ENCODE measurements at regions not wholly inside any gene's neighbourhood (a gene's known extent, or its start where the extent isn't known, plus 50 kb on each side); places are given as distances from the start of the nearest gene placed in this dataset.

DNA sequence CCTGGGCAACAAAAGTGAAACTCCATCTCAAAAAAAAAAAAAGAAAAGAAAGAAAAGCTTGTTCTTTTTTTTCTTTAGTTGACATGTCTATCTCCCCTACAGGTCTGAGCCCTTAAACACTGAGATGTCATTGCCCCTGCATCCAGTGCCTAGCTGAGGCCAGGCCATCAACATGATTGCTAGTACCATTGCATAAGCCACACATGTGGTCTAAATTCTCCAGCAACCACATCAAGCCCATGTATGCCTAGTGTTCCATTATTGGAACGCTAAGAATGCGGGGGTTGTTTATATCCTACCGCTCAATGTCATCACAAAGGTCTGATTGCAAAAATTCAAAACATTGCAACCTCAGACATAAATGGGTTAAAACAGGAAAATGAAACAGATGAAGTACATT lies 62.7 kb downstream of the NPTX2 start:
- no peak for DNase-seq (ENCODE audit: low read depth)

DNA sequence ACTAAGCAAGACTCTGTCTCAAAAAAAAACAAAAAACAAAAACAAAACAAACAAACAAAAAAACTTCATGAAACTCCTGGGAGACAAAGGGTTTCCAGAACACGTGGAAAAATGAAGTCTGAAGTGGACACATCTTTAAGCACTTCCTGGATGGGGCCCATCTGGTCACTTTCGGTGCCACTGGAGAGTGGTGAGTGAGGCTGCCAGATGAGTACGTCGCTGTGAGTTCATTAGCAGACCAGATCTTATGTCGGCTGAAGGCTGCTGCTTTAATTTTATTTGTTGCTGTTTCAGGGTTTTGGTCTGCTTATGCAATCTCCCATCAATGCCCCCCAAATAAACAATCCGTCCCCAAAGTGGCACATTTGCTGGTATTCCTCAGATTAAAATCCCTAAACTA lies 64.4 kb downstream of the NPTX2 start:
- DNase-seq (ENCODE audit: low read depth), result no peak

DNA sequence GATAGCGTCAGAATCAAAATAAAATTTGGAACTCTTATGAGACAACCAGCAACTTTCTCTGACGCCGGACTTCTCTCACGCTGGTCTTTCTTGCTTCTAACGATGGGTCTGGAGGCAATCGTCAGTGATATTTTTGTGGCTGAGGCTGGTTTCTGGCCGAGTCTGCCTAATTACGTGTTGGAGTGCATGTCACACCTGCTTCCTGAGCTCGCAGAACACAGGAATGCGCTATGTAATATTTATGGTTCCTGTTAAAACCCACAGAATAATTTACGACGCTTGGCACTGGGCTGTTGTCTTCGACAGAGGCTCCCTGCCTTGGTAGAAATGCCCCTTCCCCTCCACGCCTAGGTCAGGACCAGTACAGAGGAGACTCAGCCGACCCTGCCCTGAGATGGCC lies 64.9 kb downstream of the NPTX2 start:
- no peak for DNase-seq (ENCODE audit: low read depth)

DNA sequence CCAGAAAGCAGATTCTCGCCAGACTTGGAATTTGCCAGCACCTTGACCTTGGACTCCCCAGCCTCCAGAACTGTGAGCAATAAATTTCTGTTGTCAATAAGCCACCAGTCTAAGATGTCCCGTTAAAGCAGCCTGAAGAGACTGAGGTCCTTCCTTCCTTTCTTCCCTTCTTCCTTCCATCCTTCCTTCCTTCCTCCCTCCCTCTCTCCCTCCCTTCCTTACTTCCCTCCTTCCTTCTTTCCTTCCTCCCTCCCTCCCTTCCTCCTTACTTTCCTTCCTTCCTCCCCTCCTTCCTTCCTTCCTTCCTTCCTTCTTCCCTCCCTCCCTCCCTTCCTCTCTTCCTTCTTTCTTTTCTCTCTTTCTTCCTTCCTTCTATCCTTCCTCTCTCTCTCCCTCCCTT lies 66.4 kb downstream of the NPTX2 start:
- DNase-seq (ENCODE audit: low read depth), result no peak

DNA sequence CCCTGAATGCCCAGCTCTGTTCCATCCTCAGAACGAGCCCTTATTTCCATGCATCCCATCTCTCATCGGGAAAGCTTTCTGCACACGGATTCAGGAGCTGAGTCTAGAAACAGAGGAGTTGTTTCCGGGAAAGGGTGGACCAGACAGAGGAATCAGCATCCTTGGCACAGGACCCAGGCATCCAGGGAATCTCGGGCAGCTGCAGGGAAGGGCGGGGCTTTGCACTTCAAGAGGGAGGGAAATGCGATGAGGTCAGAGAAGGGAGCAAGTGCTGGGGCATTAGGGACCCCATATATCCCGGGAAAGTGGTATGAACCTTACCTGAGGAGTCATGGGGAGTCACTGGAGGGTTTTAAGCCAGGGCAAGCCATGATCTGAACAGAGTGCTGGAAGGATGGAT lies 68.5 kb downstream of the NPTX2 start:
- no peak for DNase-seq (ENCODE audit: low read depth)

DNA sequence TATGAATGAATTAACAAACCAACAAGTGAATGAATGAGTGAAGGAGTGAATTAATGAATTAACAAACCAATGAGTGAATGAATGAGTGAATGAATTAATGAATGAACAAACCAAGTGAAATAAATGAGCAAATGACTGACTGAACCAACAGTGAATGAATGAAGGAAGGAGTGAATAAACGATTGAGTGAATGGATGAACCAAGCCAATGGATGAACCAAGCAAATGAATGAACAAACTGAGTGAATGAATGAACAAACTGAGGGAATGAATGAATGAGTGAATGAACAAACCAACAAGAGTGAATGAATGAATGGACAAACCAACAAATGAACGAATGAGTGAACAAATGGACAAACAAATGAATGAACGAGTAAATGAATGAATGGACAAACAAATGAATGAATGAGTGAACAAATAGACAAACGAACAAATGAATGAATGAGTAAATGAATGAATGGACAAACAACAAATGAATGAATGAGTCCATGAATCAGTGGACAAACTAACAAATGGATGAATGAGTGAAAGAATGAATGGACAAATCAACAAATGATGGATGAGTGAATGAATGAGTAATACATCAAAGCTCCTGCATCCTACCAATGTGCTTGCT lies 69.5 kb downstream of the NPTX2 start:
- peak; percentile 1 for DNase-seq (ENCODE audit: low read depth)

DNA sequence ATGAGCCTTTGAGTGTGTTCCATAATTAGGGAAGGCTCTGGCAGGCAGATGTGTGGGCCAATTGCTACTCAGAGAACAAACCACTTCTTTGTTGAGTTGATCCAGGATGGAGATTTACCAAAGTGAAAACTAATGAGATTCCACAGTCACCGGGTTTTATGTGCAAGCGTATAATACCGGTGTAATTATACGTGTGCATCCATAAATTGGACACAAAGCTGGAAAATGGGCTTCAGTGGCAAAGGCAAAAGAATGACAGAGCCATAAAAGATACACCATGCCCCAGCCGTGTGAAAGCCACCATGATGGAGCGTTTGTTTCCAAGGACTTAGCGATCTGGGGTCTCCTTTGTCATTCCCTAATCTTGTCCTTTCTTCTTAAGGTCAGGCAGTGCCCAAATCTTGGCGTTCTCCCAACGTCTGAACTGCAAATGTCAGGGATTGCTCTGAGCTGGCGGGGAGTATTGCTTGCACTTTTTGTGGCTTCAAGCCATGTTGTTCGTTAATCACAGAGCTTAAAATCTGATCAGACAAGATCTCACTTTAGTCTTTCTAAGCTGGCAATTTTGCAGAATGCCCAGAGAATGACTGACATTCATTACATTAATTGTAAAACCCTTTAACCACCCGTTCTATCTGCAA lies 70.1 kb downstream of the NPTX2 start:
- DNase-seq (ENCODE audit: low read depth), result no peak

DNA sequence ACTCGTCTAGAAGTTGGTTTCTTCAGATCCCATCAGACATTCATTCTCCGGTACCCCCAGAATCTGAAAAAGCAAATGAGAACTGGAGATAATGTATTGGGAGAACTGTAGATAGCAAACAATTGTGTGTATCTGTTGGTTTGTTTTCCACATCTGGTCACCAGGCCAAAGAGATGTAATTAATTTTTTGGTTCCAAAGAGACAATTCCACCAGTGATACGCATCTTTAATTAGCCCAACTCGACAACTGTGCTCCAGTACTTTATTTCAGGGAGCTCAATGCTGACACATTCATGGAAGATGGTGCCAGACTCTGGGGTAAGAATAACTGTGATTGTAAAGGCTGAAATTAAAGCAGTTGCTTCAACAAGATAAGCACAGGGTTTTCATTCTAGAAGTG lies 74.5 kb downstream of the NPTX2 start:
- DNase-seq (ENCODE audit: low read depth), result no peak

DNA sequence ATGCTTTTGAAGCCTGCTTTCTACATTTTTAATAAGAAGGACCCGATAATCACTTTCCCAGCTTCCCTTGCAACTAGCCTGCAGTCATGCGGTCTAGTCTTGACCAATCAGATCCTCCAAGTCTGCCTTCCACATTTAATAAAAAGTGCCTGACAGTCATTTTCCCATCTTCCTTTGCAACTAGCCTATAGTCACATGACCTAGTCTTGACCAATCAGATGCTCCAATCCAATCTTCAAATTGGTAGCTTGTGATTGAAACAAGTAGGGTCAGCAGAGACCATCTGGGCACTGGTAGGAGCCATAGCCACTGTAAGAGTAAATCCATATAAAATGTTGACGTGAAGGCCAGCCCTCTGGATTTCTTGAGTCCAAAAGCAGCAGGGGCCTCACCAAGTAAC lies 80.0 kb downstream of the NPTX2 start:
- no peak for DNase-seq (ENCODE audit: low read depth)

DNA sequence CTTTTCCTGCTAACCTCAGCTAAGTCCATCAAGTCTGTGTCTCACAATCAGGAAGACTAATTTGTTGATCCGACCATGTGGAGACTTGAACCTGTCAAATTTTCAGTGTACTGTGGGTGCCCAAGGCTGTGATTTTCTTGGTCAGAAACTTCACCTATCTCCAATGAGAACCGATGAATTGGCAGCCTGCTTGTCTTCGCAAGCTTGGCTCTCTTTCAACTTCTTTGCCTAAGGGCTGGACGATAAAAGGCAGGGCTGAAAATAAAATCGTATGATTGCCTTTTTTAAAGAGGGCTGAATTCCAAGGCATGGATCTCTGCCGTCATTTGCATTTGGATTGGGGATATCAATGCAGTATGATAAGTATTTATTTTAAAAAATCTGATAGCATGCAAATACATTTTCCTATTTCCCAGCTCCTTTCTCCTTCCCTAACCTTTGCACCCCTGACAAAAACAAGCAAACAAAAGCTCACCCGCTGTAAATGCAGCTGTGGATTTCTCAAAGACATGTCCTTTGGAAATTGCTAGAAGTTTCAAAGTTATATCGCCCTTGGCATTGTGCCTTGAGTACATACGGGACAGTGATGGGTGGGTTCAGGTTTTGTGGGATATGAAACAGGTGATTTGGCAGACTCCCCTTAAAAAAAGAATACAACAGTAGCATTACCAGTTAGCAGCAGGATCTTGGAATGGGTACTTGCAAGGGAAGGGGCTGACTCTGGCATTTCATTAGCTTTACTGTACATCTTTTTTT lies 80.6 kb downstream of the NPTX2 start:
- DNase-seq (ENCODE audit: low read depth), result no peak

DNA sequence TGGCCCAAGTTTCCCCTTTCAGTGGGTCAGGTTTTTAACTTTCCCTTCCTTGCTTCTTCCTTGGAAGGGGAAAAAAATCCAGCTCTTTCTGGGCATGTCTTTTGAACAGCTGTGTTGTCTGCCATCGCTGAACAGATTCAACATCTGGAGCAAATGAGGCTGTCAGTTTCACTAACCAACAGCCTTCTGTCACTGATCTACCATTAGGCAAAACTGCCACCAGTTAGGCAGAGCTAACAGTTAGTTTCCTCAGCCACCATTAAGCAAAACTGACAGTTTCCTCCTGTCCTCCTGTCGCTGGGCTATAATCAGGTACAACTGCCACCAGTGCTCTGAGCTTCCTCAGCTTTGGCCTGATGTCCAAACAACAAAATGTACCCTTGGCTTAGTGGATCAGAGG lies 81.9 kb downstream of the NPTX2 start:
- DNase-seq (ENCODE audit: low read depth), result no peak

DNA sequence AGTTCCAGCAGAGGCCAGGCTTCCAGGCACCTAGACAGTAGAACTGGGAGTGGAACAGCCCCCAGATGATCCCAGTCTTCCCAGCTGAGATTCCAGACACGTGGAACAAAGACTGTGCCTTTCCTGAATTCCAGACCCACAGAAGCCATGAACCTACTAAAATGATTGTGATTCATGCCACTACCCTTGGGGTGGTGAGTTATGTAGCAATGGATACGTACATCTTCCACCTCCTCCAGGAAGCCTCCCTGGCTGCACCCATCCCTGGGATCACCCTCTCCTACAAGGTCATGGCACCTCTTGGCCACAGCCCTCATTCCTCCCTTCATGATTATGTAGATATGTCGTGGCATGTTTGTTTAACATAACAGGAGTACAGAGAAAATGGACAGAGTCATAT lies 83.4 kb downstream of the NPTX2 start:
- no peak for DNase-seq (ENCODE audit: low read depth)

DNA sequence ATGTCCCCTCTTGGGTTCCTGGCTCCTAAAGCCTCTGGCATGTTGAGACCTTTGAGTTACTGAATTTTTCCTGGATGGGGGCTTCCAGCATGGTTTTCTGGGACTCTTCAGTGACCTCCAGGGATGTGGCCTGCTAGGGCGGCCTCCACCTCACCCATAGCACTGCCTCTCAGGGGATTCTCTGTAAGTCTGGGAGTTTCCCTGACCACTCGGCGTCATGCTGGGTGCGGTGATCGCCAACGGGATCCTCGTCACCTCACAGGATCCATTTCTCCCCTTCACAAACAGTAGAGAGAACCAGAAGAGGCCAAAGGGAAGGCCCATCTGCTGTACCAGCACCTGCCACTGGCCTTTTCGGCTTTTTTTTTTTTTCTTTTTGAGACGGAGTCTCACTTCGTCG lies 84.3 kb downstream of the NPTX2 start:
- DNase-seq (ENCODE audit: low read depth), result no peak

DNA sequence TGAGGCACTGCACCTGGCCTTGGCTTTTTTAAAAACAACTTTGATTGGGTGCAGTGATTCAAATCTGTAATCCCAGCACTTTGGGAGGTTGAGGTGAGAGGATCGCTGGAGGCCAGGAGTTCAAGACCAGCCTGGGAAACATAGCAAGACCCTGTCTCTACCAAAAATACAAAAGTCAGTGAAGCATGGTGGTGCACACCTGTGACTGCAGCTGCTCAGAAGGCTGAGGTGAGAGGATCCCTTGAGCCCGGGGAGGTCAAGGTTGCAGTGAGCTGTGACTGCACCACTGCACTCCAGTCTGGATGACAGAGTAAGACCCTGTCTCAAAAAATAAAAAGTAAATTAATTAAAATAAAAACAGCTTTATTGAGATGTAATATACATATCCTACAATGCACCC lies 84.9 kb downstream of the NPTX2 start:
- no peak for DNase-seq (ENCODE audit: low read depth)

DNA sequence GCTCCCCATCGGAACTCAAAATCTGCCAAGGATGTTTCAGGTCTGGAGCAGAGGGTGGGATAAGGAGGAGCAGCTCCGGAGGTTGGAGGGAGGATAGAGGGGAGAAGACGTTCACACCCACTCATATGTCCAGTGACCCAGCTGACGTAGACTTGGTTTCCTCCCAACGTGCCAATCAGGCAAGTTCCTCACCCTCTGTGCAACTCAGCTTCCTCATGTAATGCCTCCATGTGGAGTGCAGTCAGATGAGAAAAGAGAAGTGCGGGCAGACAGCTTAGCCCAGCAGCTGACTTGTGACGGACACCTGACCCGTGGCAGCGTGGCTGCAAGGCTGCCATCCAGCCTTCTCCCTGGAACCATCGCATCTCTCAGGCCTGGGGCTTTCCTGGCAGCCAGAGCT lies 86.8 kb downstream of the NPTX2 start:
- DNase-seq (ENCODE audit: low read depth), result no peak

DNA sequence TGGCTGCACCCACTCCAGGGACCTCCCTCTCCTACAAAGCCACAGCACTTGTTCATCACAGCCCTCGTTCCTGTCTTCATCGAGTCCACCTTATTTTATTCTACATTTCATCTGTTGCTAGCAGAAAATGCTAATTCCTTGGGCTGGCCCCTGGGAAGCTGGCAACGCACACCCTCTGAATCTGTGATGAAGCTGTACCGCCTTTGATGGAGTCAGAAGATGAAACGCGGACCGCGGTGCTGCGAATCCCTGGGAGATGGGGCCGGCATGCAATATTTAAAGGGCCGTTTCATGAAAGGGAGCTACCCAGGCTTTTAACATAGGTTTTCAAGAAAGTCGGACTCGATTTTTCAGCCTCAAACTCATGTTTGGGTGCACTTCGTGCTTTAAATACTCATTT lies 88.5 kb downstream of the NPTX2 start:
- DNase-seq (ENCODE audit: low read depth), result no peak

DNA sequence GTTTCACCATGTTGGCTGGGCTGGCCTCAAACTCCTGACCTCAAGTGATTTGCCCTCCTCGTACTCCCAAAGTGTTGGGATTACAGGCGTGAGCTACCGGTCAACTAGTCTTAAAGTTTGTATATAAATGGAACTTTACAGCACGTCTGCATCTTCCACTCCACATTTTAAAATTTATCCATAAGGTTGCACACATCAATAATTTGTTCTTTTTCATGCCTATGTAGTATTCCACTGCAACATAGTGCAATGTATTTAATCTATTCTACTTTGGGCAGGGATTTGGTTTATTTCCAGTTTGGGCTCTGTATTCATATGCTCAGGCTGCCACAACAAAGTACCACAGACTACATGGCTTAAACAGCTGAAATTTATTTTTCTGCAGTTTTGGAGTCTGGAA lies 90.0 kb downstream of the NPTX2 start:
- no peak for DNase-seq (ENCODE audit: low read depth)

DNA sequence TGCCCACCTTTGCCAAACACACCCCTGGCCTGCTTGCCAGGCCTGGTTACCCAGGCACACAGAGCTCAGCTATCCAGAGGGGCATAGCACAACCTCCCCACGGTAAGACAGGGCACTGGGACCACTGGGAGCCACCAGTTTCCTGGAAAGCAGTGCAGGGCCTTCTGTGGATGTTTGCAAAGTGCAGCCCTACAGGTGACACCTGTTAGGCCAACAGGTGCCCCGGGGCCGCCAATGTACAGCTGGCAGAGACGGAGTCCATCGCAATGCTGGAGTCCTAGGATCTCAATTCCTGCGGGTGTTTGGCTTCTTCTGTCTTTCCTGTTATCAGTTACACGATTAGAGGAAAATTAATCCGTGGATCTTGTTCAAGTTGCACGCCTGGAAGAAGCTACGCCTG lies 94.9 kb downstream of the NPTX2 start:
- no peak for DNase-seq (ENCODE audit: low read depth)

DNA sequence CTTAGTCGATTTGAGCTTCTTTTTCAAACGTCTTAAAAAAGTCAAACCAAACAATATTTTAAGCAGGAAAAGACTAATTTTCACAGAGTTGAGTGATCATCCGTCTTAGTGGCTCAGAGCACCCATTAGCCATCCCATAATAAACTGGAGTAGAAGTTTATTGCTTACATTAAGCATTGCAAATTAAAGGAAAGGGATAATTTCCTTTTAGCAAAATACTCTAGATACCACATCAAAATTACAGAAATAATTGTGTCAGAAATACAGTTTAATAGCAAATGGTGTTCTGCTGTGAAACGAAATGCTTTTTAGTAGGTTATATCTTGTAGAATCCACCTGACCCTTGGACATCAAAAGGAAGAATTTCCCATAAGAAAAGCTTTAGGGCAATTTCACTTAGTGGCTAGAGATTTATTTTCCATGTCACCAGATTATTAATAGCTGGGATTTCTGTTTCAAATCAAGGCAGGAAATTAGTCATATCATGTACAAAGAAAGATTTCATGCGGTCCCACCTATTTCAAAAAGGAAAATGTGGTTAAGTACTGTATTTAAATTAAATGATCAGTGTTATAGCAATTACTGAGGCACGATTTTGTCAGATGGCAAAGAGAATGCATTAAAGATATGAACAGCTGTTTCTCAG lies 96.2 kb downstream of the NPTX2 start:
- DNase-seq (ENCODE audit: low read depth), result no peak

DNA sequence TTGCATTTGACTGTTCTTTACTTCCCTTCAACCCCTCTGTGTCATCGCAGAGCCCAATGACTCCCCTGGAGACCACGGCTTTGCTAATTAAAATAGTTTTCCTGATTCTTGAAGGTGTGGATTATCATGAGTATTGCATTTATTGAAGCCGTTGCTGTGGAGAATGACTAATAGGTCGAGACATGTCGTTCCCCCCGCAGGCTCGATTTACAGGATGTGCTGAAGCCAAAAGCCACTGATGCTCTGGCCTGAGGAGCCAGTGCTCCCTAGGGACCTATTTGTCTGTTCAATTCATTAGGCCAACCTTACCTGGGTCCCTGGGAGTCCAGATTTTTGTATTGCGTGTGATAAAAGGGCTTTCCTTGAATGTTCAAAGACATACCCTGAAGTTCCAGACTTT lies 102.3 kb downstream of the NPTX2 start:
- no peak for DNase-seq (ENCODE audit: low read depth)

DNA sequence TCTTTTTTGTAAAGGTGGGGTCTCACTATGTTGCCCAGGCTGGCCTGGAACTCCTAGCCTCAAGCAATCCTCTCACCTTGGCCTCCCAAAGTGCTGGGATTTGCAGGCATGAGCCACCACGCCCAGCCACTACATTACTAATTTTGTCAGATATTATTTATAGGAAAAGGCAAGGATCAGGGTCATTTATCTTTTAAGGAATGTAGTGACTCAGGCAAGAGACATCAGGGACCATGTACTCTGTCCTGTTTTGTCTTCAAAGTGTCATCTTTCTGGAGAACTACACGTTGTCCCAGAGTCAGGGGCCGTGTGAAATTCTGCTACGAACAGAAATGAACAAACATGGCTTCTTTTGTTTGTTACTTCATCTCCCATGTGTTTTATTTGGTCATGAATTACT lies 105.3 kb downstream of the NPTX2 start:
- no peak for DNase-seq (ENCODE audit: low read depth)

DNA sequence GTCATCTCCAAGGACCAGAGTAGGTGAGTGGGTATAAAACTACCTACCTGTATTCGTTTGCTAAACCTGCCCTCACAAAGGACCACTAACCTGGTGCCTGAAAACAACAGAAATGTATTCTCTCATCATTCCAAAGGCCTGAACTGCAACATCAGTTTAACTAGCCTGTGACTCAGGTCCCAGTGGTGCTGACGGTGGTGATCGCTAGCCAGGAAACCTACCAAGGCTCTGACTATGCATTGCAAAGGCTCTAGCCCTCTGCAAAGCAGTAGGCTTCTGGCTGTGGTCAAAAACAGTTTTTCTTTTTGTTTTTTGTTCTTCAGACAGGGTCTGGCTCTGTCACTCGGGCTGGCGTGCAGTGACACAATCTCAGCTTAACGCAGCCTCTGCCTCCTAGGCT lies 107.5 kb downstream of the NPTX2 start:
- DNase-seq (ENCODE audit: low read depth), result no peak

DNA sequence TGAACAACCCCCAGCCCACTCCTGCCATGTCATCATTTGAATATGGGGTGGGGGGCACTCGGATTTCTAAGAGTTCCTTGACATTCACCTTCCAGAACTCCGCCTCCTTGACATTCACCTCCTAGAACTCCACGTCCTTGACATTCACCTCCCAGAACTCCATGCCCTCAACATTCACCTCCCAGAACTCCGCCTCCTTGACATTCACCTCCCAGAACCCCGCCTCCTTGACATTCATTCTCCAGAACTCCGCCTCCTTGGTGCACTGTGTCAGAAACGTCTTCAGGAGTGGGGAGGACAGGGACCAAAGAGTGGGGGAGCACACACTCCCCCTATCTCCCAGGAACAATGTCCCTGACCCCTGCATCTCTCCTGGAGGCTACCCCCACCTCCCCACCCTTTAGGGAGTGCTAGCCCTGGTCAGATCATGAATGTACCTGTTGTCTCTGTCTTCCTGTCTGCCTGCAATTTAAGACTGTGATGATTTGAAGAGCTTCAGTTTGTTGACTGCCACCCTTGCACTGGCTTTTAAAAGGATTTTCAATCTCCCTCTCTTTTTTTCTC lies 110.1 kb downstream of the NPTX2 start:
- no peak for DNase-seq (ENCODE audit: low read depth)
